ENCODE measurements at regions not wholly inside any gene's neighbourhood (a gene's known extent, or its start where the extent isn't known, plus 50 kb on each side); places are given as distances from the start of the nearest gene placed in this dataset.

DNA sequence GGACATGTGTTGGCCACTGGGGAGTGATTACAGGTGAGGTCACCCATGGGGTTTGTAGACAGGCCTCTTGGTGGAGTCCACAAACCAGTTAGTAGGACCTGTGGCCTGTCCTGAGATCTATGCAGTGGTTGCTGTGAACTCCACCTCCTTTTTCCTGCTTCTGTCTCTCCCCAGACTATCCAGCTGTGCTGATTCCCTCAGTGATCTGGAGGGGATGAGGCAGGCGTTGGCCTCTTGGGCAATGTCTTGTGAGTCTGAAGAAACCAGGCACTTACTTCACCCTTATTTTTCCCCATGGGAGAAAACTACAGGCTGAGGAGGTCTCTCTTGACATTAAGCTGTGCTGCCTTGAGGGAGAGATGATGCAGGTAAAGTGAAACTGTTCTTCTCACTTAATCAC, 257.2 kb upstream of the PRICKLE1 start:
- Histone ChIP-seq H4K91ac (ENCODE audit: insufficient read length, low read depth, low read length) (no peak overlapping the region), H3K4me2 (ENCODE audit: insufficient read depth, insufficient read length, low read length) (no peak overlapping the region), H3K18ac (ENCODE audit: insufficient read length, low read depth, low read length) (no peak overlapping the region), H3K27me3 (ENCODE audit: insufficient read depth, low read length) (no peaks in the 10 kb centered on the region), H3T11ph (ENCODE audit: low read length) (no peak overlapping the region), H3K56ac (ENCODE audit: insufficient read length, low read depth, low read length) (no peak overlapping the region), H2BK5ac (ENCODE audit: insufficient read length, low read length) (no peak overlapping the region), H2AK5ac (ENCODE audit: insufficient read length, low read length) (no peak overlapping the region), H3K79me2 (ENCODE audit: insufficient read depth, low read length) (no peaks in the 10 kb centered on the region), H4K20me1 (ENCODE audit: control insufficient read depth, insufficient read depth, insufficient read length) (no peaks in the 10 kb centered on the region), H3K23ac (ENCODE audit: insufficient read length, low read depth, low read length) (no peak overlapping the region), H4K8ac (replicated peaks; ENCODE audit: insufficient read length, low read depth, low read length) (no peak overlapping the region), H2BK12ac (ENCODE audit: insufficient read length, low read depth, low read length) (no peak overlapping the region), H2BK15ac (ENCODE audit: low read depth, low read length) (no peak overlapping the region), H2BK20ac (ENCODE audit: low read depth, low read length, poor library complexity, severe bottlenecking) (no peak overlapping the region), H3K23me2 (ENCODE audit: insufficient read length, low read depth, low read length, poor library complexity, severe bottlenecking) (no peaks in the 10 kb centered on the region), H3K27ac (ENCODE audit: insufficient read length, low read depth, low read length) (no peak overlapping the region), H2AFZ (ENCODE audit: low read length) (no peak overlapping the region), H3K14ac (ENCODE audit: insufficient read depth, low read length) (no peak overlapping the region), H2BK120ac (ENCODE audit: low read depth, low read length, poor library complexity, severe bottlenecking) (no peak overlapping the region), H3K4me1 (ENCODE audit: insufficient read depth, low read length) (no peaks in the 10 kb centered on the region), H3K4ac (ENCODE audit: low read depth, low read length) (no peak overlapping the region), H4K5ac (ENCODE audit: insufficient read length, low read depth, low read length) (no peak overlapping the region), H3K79me1 (ENCODE audit: insufficient read depth, low read depth, low read length, poor library complexity, severe bottlenecking) (no peaks in the 10 kb centered on the region), H3K9me3 (ENCODE audit: control insufficient read depth, low read depth, low read length) (no peaks in the 10 kb centered on the region), H3K9ac (ENCODE audit: extremely low read depth, insufficient read length, low read length) (no peak overlapping the region)
- Mint-ChIP-seq H3K4me1 (no peaks in the 10 kb centered on the region), H3K27me3 (ENCODE audit: low read depth) (no peaks in the 10 kb centered on the region), H3K27ac (peak overlapping the region in 1 of 3 experiments; percentile 71; a peak in 1 of 7 replicates), H3K4me3 (no peak overlapping the region), H3K9me3 (no peaks in the 10 kb centered on the region; a peak in 1 of 5 replicates), H3K36me3 (ENCODE audit: insufficient read depth in 1 of 3, low read depth in 3 of 3) (peaks cover 0 to 5% (median 1%) of the 10 kb centered on the region in 3 experiments; a peak in 2 of 7 replicates)
- DNase-seq: peak; percentile 28
- WGBS (ENCODE audit: extremely low coverage, insufficient read length, low lambda C conversion rate): no CpG with 5 or more reads among the region's 1 CpG
- TF ChIP-seq, protein P1, sequence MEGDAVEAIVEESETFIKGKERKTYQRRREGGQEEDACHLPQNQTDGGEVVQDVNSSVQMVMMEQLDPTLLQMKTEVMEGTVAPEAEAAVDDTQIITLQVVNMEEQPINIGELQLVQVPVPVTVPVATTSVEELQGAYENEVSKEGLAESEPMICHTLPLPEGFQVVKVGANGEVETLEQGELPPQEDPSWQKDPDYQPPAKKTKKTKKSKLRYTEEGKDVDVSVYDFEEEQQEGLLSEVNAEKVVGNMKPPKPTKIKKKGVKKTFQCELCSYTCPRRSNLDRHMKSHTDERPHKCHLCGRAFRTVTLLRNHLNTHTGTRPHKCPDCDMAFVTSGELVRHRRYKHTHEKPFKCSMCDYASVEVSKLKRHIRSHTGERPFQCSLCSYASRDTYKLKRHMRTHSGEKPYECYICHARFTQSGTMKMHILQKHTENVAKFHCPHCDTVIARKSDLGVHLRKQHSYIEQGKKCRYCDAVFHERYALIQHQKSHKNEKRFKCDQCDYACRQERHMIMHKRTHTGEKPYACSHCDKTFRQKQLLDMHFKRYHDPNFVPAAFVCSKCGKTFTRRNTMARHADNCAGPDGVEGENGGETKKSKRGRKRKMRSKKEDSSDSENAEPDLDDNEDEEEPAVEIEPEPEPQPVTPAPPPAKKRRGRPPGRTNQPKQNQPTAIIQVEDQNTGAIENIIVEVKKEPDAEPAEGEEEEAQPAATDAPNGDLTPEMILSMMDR (conservative IDR thresholded peaks at IDR 0.05): no peak
